ENCODE measurements at regions not wholly inside any gene's neighbourhood (a gene's known extent, or its start where the extent isn't known, plus 50 kb on each side); places are given as distances from the start of the nearest gene placed in this dataset.

- H3K4me1 Mint-ChIP-seq (ENCODE audit: low read depth, unreplicated experiment), result no peaks in the 10 kb centered on the region
- H3K27ac Mint-ChIP-seq (ENCODE audit: unreplicated experiment), result no peak overlapping the region
- no TSS peak for BruUV-seq (replicated peaks)
- no peak for TF ChIP-seq CTCF (IDR thresholded peaks at IDR 0.05; ENCODE audit: unreplicated experiment)
- no peak overlapping the region for H3K4me3 Mint-ChIP-seq (ENCODE audit: low read depth, unreplicated experiment)
- H3K27me3 Mint-ChIP-seq (ENCODE audit: unreplicated experiment), result no peaks in the 10 kb centered on the region
- no peak for DNase-seq
- CTCF ChIA-PET, result interaction anchor here (0.6 kb wide), 1 partner anchor 663 kb away, joined by 5 read pairs; no protein-coding TSS in a partner anchor
- no peaks in the 10 kb centered on the region for H3K9me3 Mint-ChIP-seq (ENCODE audit: low read depth, unreplicated experiment)
- no peaks in the 10 kb centered on the region for H3K36me3 Mint-ChIP-seq (ENCODE audit: insufficient read depth, unreplicated experiment)
- intact Hi-C loops (cut with micrococcal nuclease; ENCODE audit: unreplicated experiment), result no loop called here
These were observed 948.1 kb downstream of the TMTC2 start for GRCh38 chr12:83634726-83635267.

- Mint-ChIP-seq H3K27me3 (ENCODE audit: unreplicated experiment) (no peaks in the 10 kb centered on the region), H3K9me3 (ENCODE audit: low read depth, unreplicated experiment) (peaks cover 3% of the 10 kb centered on the region), H3K36me3 (ENCODE audit: insufficient read depth, unreplicated experiment) (no peaks in the 10 kb centered on the region), H3K27ac (ENCODE audit: unreplicated experiment) (no peak overlapping the region), H3K4me3 (ENCODE audit: low read depth, unreplicated experiment) (no peak overlapping the region), H3K4me1 (ENCODE audit: low read depth, unreplicated experiment) (no peaks in the 10 kb centered on the region)
- intact Hi-C loops (cut with micrococcal nuclease; ENCODE audit: unreplicated experiment), result no loop called here
- DNase-seq, result no peak
- BruUV-seq (replicated peaks), result no TSS peak
- no peak for TF ChIP-seq CTCF (IDR thresholded peaks at IDR 0.05; ENCODE audit: unreplicated experiment)
- CTCF ChIA-PET, result no interaction called here
These were observed 943.8 kb downstream of the TMTC2 start for GRCh38 chr12:83630526-83630925.

- no peaks in the 10 kb centered on the region for H3K27me3 Mint-ChIP-seq (ENCODE audit: unreplicated experiment)
- peaks cover 3% of the 10 kb centered on the region for H3K9me3 Mint-ChIP-seq (ENCODE audit: low read depth, unreplicated experiment)
- no peak for DNase-seq
- CTCF ChIA-PET, result no interaction called here
- no peak overlapping the region for H3K27ac Mint-ChIP-seq (ENCODE audit: unreplicated experiment)
- BruUV-seq (replicated peaks), result no TSS peak
- H3K4me3 Mint-ChIP-seq (ENCODE audit: low read depth, unreplicated experiment), result no peak overlapping the region
- TF ChIP-seq CTCF (IDR thresholded peaks at IDR 0.05; ENCODE audit: unreplicated experiment), result no peak
- intact Hi-C loops (cut with micrococcal nuclease; ENCODE audit: unreplicated experiment), result no loop called here
- no peaks in the 10 kb centered on the region for H3K36me3 Mint-ChIP-seq (ENCODE audit: insufficient read depth, unreplicated experiment)
- H3K4me1 Mint-ChIP-seq (ENCODE audit: low read depth, unreplicated experiment), result no peaks in the 10 kb centered on the region
These were observed 943.2 kb downstream of the TMTC2 start for GRCh38 chr12:83629931-83630330.

- CTCF ChIA-PET, result no interaction called here
- BruUV-seq (replicated peaks), result no TSS peak
- H3K4me3 Mint-ChIP-seq (ENCODE audit: low read depth, unreplicated experiment), result no peak overlapping the region
- no peak for DNase-seq
- no peaks in the 10 kb centered on the region for H3K27me3 Mint-ChIP-seq (ENCODE audit: unreplicated experiment)
- intact Hi-C loops (cut with micrococcal nuclease; ENCODE audit: unreplicated experiment), result no loop called here
- H3K9me3 Mint-ChIP-seq (ENCODE audit: low read depth, unreplicated experiment), result no peaks in the 10 kb centered on the region
- TF ChIP-seq CTCF (IDR thresholded peaks at IDR 0.05; ENCODE audit: unreplicated experiment), result no peak
- no peak overlapping the region for H3K27ac Mint-ChIP-seq (ENCODE audit: unreplicated experiment)
- no peaks in the 10 kb centered on the region for H3K36me3 Mint-ChIP-seq (ENCODE audit: insufficient read depth, unreplicated experiment)
- H3K4me1 Mint-ChIP-seq (ENCODE audit: low read depth, unreplicated experiment), result no peaks in the 10 kb centered on the region
These were observed 935.5 kb downstream of the TMTC2 start for GRCh38 chr12:83622205-83622604.
